Keratinocyte (primary cell): ENCODE measurements at regions not wholly inside any gene's neighbourhood (a gene's known extent, or its start where the extent isn't known, plus 50 kb on each side); places are given as distances from the start of the nearest gene placed in this dataset.
"Not testable (repeated sequence)": the region's sequence is repeated elsewhere in the genome, so short reads cannot be mapped to it uniquely, and the experiment has no call there.

Experiments
- CTCF ChIP-seq, 3 experiments: IDR thresholded peaks in 1 of 3; conservative IDR thresholded peaks in 1 of 3; optimal IDR thresholded peaks in 1 of 3; 2 replicates in 2 of 3; 3 replicates in 1 of 3; pipeline versions ENCODE3 to v1.5.1; 2011; ENCODE audit warnings: low read length in 3 of 3, mild to moderate bottlenecking in 3 of 3, moderate library complexity in 2 of 3, control low read depth in 1 of 3, inconsistent platforms in 1 of 3; ENCODE audit not compliant: insufficient read depth in 2 of 3; ENCODE audit errors: extremely low read depth in 1 of 3
- EZH2 ChIP-seq: IDR thresholded peaks from one replicate; pipeline ENCODE4 v1.6.1; 2012; ENCODE audit warnings: inconsistent platforms, mild to moderate bottlenecking, low read length, moderate library complexity

- TF ChIP-seq EZH2; CTCF (optimal IDR thresholded peaks at IDR 0.05 in 1 of 3, IDR thresholded peaks at IDR 0.05 in 1 of 3, conservative IDR thresholded peaks at IDR 0.05 in 1 of 3; ENCODE audit: extremely low read depth in 1 of 3, insufficient read depth in 2 of 3, low read length in 3 of 3): not testable (repeated sequence)
Observed at GRCh38 chr7:69313852-69314251, 284.4 kb upstream of the AUTS2 start.
